GM19238 (cell line): ENCODE measurements at regions not wholly inside any gene's neighbourhood (a gene's known extent, or its start where the extent isn't known, plus 50 kb on each side); places are given as distances from the start of the nearest gene placed in this dataset.

ENCODE experiments used
- DNase-seq: peaks from one replicate; pipeline ENCODE4 v3.0.0; 2011; ENCODE audit warnings: low spot score; ENCODE audit not compliant: insufficient read length

GRCh38 chr2:190783513-190784263 is 96.9 kb upstream of the GLS start:
- DNase-seq = no peak

DNA sequence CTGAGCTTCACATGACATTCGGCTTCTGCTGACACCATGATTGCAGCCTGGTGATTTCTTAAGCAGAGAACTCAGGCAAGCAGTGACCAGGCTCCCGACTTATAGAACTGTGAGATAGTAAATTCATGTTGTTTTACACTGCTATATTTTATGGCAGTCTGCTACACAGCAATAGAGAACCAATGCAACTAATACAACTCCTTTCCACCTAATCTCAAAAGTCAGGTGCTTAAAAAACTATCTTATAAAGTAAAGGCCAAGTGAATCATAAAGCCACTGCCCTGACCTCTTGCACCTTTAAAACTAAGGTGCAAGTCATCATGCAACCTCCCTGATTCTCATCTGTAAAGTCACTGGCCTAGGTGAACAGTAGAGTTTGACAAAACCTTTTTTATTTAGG is 95.3 kb upstream of the GLS start:
- DNase-seq = no peak

DNA sequence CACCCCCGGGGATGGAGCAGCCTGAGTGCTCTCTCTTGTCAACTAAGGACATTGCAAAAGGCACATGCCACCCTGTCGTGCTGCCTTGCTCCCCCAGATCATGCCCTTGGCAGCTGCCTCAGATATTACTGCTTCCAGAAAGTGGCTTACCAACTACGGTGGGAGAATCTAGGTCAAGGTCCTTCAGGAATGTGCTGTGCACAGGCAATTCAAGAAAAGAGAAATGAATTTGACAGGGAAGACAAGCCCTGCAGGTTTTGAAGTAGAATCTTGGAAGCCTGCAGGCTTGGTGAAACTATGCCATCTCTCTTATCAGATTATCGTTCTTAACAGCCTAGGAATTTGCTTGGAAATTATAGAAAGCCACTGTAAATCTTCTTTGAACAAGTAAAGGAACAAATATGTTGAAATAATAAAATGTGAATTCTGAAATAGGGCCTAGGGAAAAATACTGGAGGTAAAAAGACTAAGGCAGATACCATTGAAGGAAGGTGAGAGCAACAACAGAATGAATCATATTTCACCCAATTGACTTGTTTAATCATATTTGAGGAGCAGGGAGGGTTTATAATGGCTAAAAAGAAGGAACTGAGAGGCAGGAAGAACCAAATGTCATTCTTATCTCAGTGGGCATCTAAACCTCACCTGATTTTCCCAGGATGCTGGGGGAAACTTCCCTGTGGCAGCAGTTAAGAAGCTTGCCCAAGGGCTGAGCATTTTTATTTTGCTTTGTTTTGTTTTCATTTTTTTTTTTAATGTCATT is 94.0 kb upstream of the GLS start:
- no peak for DNase-seq

- no peak for DNase-seq
These were observed 92.8 kb upstream of the GLS start for GRCh38 chr2:190787743-190788235.

- no peak for DNase-seq
These were observed 91.3 kb upstream of the GLS start for GRCh38 chr2:190789074-190790004.

DNA sequence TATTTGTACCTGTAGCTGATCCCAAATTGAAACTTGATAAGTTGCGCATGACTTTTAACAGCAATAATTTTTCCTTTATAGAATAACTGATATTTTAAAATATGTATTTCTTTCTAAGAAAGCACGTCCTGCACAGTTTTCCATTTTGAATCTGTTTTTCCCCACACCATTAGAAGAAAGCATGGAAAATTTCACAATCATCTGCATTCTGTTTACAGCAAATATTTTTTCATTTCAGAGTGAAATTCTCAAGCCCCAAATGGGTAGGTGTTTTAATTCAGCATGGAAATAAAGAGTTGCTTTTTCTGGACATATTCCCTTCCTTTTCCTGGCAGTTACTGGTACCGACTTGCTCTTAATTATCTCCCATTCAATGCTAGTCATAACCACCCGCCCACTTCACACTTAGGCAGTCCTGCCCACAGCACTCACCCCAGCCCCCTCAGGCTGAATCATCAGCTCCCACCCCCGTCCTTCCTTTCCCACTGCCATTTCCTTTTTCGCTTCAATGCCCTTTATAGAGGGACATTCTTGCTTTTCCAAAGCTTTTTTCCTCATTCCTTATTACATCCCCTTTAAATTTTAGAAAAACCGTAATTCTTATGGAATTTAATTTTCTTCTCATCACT is 89.2 kb upstream of the GLS start:
- no peak for DNase-seq

- DNase-seq = no peak
These were observed 88.5 kb upstream of the GLS start for GRCh38 chr2:190791976-190792575.

DNA sequence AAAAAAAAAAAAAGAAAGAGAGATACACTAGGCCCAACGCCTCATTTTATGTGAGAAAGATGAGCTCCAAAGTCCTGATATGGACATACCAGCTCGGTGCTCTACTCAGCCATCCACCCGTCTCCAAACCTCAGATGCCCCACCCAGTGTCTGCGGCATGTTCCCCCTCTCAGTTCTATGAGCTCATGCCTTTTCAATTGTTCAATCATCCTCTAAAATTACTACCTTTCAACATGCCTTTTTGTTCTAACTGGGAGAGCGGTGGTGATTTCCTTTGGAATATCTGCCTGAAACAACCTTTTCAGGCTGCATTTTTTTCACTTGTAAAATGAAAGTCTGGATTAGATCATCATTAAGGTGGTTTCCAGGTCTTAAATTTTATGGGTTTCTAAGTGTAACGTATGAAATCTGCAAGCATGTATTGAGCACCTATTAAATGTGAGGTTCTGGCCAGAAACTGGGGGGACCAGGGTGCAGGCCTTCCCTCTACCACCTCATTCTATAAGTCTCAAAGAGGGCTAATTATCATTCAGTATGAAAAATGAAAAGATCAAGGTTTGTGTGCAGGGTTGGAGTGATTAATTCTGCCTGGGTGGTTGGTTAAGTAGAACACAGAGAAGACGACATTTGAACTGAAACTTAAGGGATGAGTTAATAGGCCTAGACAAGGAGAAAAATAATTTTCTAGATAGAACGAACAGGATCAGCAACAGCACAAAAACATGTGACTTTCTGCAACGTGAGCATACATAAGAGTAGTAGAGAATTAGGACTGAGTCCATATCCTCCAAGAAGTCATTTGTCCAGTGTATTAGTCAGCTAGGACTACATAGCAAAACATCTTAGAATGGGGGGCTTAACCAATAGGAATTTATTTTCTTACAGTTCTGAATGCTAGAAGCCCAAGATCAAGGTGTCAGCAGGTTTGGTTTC is 87.4 kb upstream of the GLS start:
- no peak for DNase-seq

DNA sequence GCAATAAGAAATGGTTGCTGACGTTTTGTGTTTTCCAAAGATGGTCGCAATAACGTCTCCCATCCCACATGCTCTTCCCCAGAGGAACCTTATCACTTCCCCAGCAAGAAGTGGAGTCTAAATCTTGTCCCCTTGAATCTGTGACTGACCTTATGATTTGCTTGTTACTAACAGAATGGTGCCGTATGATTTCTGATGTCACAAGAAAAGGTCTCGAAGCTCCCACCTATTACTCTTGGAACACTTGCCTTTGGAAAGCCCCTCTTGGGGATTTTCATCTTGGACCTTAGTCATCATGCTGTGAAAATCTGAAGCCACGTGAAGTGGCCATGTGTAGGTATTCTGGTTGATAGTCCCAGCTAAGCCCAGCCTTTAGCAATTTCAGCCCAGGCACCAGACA is 86.2 kb upstream of the GLS start:
- no peak for DNase-seq

GRCh38 chr2:190794790-190795189 is 85.8 kb upstream of the GLS start:
- no peak for DNase-seq

DNA sequence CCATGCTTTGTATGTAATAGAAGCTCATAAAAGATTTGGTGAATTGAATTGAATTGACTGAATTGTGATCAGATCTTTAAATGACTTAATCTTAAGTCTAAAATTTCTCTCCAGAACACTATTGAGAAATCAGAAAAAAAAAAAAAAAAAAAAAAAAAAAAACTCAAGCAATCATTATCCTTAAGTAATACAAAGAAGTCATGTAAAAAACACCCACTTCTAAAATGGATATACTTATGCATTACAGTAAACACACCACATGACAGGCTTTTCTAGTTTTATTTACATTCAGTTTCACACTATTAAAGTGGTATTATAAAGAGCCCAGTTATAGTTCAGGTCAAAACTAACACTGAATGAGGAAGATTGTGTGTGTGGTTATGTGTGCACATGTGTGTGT is 84.9 kb upstream of the GLS start:
- DNase-seq = no peak

DNA sequence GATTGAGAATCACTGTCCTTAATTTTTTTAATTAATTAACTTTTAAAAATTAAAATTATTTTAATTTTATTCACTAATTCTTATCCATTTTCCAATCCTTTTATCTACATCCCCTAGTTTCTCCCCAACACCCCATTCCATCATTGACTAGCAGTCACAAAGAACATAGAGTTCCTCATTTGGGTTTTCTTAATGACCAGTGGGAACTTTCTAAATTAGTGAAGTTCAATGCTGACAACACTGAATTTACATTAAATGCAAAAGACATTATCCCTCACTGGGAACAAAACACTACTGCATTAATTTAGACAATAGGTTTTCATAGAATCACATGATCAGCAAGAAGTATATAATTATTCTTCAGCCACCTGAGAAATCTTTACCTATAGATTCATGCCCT is 80.6 kb upstream of the GLS start:
- no peak for DNase-seq

DNA sequence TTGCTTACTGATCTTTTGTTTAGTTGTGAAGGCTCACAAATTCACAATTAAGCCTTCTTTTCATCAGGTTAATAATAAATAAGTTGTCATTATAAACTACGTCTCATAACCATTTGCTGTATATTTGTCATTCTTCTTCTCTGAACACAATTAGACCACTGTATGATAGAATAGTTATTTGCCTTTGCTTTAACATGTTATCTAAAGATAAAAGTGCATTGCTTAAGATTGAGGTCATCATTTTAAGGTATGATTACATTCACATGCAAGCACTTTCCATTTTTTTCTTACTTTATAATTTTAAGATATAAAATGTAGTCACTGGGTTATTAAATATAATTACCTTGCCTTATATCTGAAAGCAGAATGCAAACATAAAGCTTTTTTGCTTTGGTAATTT is 80.1 kb upstream of the GLS start:
- no peak for DNase-seq

GRCh38 chr2:190802129-190802528 is 78.5 kb upstream of the GLS start:
- DNase-seq = no peak

- no peak for DNase-seq
These were observed 77.9 kb upstream of the GLS start for GRCh38 chr2:190802626-190803209.

- DNase-seq = no peak
These were observed 76.3 kb upstream of the GLS start for GRCh38 chr2:190804182-190804795.

DNA sequence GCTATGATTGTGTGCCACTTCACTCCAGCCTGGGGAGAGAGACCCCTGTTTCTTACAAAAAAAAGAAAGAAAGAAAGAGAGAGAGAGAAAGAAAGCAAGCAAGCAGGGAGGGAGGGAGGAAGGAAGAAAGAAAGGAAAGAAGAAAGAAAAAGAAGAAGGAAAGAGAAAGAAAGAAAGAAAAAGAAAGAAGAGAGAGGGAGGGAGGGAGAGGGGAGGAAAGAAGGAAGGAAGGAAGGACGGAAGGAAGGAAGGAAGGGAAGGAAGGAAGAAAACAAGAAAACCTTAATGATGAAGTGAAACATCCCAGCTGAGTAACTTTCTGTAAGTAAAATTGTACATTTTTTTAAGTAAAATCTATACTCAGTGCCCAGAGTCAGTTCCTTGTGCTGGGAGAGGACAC is 75.5 kb upstream of the GLS start:
- no peak for DNase-seq

DNA sequence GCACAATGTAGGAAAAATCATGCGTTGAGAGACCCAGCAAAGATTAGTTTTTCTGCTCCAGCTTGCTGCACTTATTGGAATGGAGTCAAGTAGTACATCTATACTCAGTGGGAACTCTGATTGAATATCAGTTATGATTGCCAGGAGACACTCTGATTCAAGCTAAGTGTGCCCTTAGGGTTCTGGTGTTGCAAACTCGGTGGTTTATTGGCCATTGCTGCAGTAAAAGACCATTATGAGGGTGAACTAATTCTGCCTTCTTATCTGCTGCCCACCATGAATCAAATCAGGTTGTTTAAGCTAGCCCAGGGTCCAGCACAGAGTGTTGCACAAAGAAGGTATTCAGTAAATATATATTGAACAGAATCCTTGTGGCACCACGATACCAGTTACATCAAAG is 74.8 kb upstream of the GLS start:
- DNase-seq = no peak

- no peak for DNase-seq
These were observed 72.7 kb upstream of the GLS start for GRCh38 chr2:190807886-190808285.
